Endothelial cell (in vitro differentiated cells): ENCODE measurements at regions not wholly inside any gene's neighbourhood (a gene's known extent, or its start where the extent isn't known, plus 50 kb on each side); places are given as distances from the start of the nearest gene placed in this dataset.
"Not testable (repeated sequence)": the region's sequence is repeated elsewhere in the genome, so short reads cannot be mapped to it uniquely, and the experiment has no call there.

ENCODE experiments used
- DNase-seq: peaks from one replicate; pipeline ENCODE4 v3.0.0; 2021; ENCODE audit warnings: low spot score
- H3K27ac Mint-ChIP-seq: one replicate; pipeline ENCODE4 v1.8.0; 2021; ENCODE audit warnings: mixed read lengths, inconsistent platforms; ENCODE audit not compliant: unreplicated experiment
- H3K27me3 Mint-ChIP-seq: one replicate; pipeline ENCODE4 v1.8.0; 2021; ENCODE audit warnings: mild to moderate bottlenecking, moderate library complexity, mixed read lengths, inconsistent platforms; ENCODE audit not compliant: unreplicated experiment
- H3K36me3 Mint-ChIP-seq: one replicate; pipeline ENCODE4 v1.8.0; 2021; ENCODE audit warnings: mild to moderate bottlenecking, low read depth, mixed read lengths, inconsistent platforms; ENCODE audit not compliant: unreplicated experiment
- H3K4me1 Mint-ChIP-seq: one replicate; pipeline ENCODE4 v1.8.0; 2021; ENCODE audit warnings: mild to moderate bottlenecking, mixed read lengths, inconsistent platforms; ENCODE audit not compliant: unreplicated experiment
- H3K4me3 Mint-ChIP-seq: one replicate; pipeline ENCODE4 v1.8.0; 2021; ENCODE audit warnings: mild to moderate bottlenecking, mixed read lengths, inconsistent platforms; ENCODE audit not compliant: unreplicated experiment
- H3K9me3 Mint-ChIP-seq: one replicate; pipeline ENCODE4 v1.8.0; 2021; ENCODE audit warnings: mixed read lengths, inconsistent platforms; ENCODE audit not compliant: unreplicated experiment
- TF ChIP-seq, protein P1 (sequence below): fragments of 200-600 bp; sonication (generic); IDR thresholded peaks from one replicate; pipeline ENCODE4 v1.5.0; 2021; ENCODE audit warnings: antibody characterized with exemption; ENCODE audit not compliant: unreplicated experiment

DNA sequence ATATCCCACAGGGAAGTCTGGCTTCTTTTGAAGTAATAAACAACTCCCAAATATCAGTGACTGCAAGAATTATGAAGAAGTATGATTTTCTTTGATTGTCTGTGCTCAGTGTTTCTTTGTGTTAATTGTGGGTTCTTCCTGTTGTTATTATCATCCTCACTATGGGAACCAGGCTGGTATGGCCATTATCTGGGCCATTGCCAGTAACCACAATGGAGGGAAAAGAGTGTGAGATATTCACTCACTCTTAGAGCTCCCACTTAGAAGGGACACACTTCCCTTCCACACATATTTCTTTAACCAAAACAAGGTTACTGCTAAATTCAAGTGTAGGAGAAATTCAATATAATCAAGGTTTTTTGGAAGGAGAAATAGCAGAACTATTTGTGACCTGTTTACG, 503.7 kb downstream of the SLC6A15 start:
- TF ChIP-seq, protein P1, sequence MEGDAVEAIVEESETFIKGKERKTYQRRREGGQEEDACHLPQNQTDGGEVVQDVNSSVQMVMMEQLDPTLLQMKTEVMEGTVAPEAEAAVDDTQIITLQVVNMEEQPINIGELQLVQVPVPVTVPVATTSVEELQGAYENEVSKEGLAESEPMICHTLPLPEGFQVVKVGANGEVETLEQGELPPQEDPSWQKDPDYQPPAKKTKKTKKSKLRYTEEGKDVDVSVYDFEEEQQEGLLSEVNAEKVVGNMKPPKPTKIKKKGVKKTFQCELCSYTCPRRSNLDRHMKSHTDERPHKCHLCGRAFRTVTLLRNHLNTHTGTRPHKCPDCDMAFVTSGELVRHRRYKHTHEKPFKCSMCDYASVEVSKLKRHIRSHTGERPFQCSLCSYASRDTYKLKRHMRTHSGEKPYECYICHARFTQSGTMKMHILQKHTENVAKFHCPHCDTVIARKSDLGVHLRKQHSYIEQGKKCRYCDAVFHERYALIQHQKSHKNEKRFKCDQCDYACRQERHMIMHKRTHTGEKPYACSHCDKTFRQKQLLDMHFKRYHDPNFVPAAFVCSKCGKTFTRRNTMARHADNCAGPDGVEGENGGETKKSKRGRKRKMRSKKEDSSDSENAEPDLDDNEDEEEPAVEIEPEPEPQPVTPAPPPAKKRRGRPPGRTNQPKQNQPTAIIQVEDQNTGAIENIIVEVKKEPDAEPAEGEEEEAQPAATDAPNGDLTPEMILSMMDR = no peak
- H3K36me3 Mint-ChIP-seq = no peaks in the 10 kb centered on the region

DNA sequence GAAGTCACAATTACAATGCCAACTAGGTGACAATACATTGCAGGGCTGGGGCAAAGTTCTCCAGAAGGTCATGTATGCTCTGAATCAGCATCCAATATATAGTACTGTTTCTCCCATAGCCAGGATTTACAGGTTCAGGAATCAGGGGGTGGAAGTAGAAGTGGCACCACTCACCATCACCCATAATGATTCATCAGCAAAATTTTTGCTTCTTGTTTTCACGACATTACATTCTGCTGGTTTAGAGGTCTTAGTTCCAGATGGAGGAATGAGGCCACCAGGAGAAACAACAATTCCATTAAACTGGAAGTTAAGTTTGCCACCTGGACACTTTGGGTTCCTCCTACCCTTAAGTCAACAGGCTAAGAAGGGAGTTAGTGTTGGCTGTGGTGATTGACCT, 505.9 kb downstream of the SLC6A15 start:
- not testable (repeated sequence) for H3K36me3 Mint-ChIP-seq, H3K4me1 Mint-ChIP-seq, H3K27ac Mint-ChIP-seq, H3K27me3 Mint-ChIP-seq, H3K4me3 Mint-ChIP-seq, DNase-seq, H3K9me3 Mint-ChIP-seq

More for the DNA sequence above, 503.7 kb downstream of the SLC6A15 start:
- Mint-ChIP-seq H3K27ac (no peak overlapping the region), H3K4me1 (no peaks in the 10 kb centered on the region), H3K4me3 (no peak overlapping the region), H3K27me3 (no peaks in the 10 kb centered on the region), H3K9me3 (no peaks in the 10 kb centered on the region)
- no peak for DNase-seq

DNA sequence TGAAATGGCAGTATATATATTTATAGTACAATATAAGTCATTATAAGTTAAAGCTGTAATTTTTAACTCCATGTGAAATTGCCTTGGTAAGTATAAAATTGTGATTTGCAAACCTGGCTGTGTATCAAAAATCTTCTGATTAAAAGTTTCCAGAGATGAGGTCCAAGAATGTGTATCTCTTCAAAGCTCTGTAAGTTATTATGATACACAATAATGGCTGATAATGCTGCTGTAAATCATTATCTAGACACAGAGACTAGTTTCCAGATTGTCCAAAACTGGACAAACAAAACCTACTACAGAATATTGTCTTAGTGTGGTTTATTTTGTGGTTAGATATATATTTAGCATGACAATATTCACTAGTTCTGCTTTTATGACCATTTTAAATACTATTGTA, 514.8 kb downstream of the SLC6A15 start:
- DNase-seq = no peak
- Mint-ChIP-seq H3K4me1 (no peaks in the 10 kb centered on the region), H3K27me3 (no peaks in the 10 kb centered on the region), H3K27ac (no peak overlapping the region), H3K36me3 (no peaks in the 10 kb centered on the region), H3K4me3 (no peak overlapping the region), H3K9me3 (no peaks in the 10 kb centered on the region)
- TF ChIP-seq, protein P1 = no peak

DNA sequence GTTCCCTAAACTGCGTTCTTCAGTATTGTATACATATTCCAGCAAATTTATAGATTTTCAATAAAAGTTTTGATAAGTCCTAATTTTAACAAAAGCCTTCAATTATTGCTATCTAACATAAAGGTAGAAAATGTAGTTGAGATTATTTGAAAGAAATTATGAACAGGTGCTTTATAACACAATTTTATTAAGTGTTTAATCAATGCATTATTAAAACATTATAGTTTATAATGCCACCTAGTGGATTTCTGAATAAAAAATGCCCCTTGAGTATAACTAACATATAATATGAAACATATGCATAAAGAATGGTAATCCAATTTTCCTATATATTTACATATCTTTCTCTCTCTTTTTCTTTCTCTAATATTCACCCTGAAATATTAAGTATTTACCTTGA, 515.3 kb downstream of the SLC6A15 start:
- Mint-ChIP-seq H3K27me3 (no peaks in the 10 kb centered on the region), H3K27ac (no peak overlapping the region), H3K36me3 (peaks cover 3% of the 10 kb centered on the region), H3K4me3 (no peak overlapping the region), H3K4me1 (no peaks in the 10 kb centered on the region), H3K9me3 (no peaks in the 10 kb centered on the region)
- DNase-seq = no peak
- TF ChIP-seq, protein P1 = no peak

DNA sequence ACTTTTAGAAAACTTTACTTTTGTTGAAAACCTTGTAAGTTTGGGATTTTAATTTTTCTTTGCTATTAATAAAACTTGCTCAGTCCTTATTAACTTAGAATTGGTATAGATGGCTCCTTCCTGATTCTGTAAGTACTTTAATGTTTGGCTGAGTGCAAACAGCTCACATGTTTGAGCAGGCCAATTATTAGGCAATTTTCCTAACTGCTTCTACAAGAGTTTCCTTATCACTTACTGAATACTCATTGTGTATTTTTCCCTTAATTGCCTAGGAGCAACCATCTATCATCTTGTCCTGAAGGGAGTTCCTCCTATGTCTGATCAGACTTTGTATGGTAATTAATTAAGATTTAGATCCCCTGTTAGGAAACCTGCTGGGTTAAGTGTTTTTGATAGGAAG, 521.4 kb downstream of the SLC6A15 start:
- not testable (repeated sequence) for DNase-seq, H3K4me1 Mint-ChIP-seq, H3K27me3 Mint-ChIP-seq, H3K9me3 Mint-ChIP-seq, H3K27ac Mint-ChIP-seq, H3K4me3 Mint-ChIP-seq, H3K36me3 Mint-ChIP-seq

DNA sequence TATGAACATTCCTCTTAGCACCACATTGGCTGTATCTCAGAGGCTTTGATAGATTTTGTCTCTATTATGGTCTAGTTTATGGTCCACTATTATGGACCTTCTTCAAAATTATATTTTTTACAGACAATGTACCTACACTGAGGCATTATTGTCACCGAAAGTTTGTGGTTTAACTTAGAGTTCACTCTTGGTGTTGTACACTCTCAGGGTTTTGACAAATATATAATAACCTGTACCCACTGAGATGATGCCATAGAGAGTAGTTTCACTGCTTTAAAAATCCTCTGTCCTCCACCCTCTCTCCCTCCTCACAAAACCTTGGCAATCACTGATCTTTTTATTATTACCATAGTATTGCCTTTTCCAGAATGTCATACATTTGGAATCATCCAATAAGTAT, 528.2 kb downstream of the SLC6A15 start:
- Mint-ChIP-seq H3K9me3 (no peaks in the 10 kb centered on the region), H3K4me3 (no peak overlapping the region)

DNA sequence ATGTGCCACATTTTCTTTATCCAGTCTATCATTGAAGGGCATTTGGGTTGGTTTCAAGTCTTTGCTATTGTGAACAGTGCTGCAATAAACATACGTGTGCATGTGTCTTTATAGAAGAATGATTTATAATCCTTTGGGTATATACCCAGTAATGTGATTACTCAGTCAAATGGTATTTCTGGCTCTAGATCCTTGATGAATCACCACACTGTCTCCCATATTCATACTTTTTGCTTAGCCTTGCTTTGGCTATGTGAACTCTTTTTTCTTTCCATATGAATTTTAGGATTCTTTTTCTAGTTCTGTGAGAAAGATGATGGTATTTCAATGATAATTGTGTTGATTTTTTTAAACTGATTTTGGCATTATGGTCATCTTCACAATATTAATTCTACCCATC, 530.1 kb downstream of the SLC6A15 start:
- H3K4me1 Mint-ChIP-seq, H3K4me3 Mint-ChIP-seq, H3K36me3 Mint-ChIP-seq, H3K27me3 Mint-ChIP-seq, DNase-seq, H3K27ac Mint-ChIP-seq, H3K9me3 Mint-ChIP-seq: not testable (repeated sequence)

More for the DNA sequence above, 528.2 kb downstream of the SLC6A15 start:
- H3K27ac Mint-ChIP-seq = no peak overlapping the region
- no peaks in the 10 kb centered on the region for H3K27me3 Mint-ChIP-seq
- DNase-seq = no peak
- H3K36me3 Mint-ChIP-seq = no peaks in the 10 kb centered on the region
- TF ChIP-seq, protein P1 = no peak
- H3K4me1 Mint-ChIP-seq = no peaks in the 10 kb centered on the region
